ENCODE measurements at regions not wholly inside any gene's neighbourhood (a gene's known extent, or its start where the extent isn't known, plus 50 kb on each side); places are given as distances from the start of the nearest gene placed in this dataset.
A peak's percentile ranks its signal among the peaks of the same experiment; 100 is the strongest.

DNA sequence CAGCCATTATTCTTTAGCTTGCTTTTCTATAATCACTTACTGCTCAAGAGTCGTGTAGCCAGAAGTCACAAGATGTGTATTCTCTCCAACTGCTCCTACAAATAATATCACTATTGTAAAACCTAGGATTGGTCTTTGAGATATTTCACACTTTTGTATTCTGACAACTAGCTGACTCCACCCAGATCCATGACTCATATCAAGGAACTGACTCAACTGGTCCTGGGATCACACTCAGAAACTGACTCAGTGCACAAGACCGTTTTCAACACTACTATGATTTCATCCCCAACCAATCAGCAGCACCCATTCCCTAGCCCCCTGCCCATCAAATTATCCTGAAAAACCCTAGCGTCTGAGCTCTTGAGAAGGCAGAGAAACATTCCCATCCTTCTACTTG is 56.5 kb upstream of the ORC5 start:
- ATAC-seq, result no peak
- 83% methylated on average over 3 of the region's 3 CpGs for WGBS (ENCODE audit: insufficient coverage)

DNA sequence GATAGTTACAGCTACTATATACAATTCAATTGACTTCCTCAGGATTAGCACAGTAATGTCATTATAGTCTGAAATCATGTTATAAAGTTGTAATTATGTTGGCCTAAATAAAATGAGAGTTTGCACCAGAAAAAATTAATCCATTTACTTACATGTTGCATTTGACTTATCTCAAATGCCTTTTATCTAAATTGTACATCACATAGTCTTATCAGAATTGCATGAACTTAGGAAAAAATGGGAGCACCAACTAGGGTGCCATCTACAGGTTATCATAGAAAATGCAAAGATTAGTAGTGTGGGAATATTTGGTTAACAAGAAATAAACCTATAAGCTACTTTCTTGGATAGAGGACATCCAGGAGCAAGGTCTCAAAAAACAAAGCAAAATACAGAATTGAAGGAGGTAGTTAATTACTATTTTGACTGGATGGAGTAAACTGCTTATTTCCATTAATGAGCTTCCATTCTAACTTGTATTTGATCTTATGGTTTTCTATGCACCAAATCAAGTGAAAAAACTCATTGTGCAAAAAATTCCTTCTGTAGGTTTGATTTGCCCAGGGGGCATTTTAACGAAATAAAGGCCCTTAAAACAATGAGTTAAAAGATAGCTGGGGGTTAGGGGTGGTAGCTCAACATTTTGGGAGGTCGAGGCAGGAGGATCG is 60.0 kb upstream of the ORC5 start:
- H3K27ac Mint-ChIP-seq, result no peak overlapping the region
- intact Hi-C loops (cut with micrococcal nuclease), result no loop called here
- Histone ChIP-seq H3K4me3 (ENCODE audit: low read length) (no peak overlapping the region), H3K27me3 (ENCODE audit: control insufficient read depth, insufficient read depth, low read length) (peaks cover 3% of the 10 kb centered on the region), H3K27ac (ENCODE audit: low read length) (no peak overlapping the region), H3K4me1 (ENCODE audit: control insufficient read depth, insufficient read depth, low read length) (no peaks in the 10 kb centered on the region), H3K9me3 (ENCODE audit: control insufficient read depth, insufficient read depth, low read length) (peaks cover 5% of the 10 kb centered on the region), H3K36me3 (ENCODE audit: control insufficient read depth, insufficient read depth, low read length) (no peaks in the 10 kb centered on the region)
- peaks cover 3 to 9% of the 10 kb centered on the region in 2 donors for H3K9me3 Mint-ChIP-seq
- H3K4me1 Mint-ChIP-seq, result no peaks in the 10 kb centered on the region
- no peak for ATAC-seq
- DNase-seq, result peak in 1 of 2 donors; percentile 3
- peaks cover 6 to 8% of the 10 kb centered on the region in 2 donors for H3K27me3 Mint-ChIP-seq (ENCODE audit: low read depth in 2 of 2)
- H3K36me3 Mint-ChIP-seq, result no peaks in the 10 kb centered on the region
- WGBS (ENCODE audit: insufficient coverage), result 31% methylated on average over 1 of the region's 3 CpGs
- TF ChIP-seq, protein P1, sequence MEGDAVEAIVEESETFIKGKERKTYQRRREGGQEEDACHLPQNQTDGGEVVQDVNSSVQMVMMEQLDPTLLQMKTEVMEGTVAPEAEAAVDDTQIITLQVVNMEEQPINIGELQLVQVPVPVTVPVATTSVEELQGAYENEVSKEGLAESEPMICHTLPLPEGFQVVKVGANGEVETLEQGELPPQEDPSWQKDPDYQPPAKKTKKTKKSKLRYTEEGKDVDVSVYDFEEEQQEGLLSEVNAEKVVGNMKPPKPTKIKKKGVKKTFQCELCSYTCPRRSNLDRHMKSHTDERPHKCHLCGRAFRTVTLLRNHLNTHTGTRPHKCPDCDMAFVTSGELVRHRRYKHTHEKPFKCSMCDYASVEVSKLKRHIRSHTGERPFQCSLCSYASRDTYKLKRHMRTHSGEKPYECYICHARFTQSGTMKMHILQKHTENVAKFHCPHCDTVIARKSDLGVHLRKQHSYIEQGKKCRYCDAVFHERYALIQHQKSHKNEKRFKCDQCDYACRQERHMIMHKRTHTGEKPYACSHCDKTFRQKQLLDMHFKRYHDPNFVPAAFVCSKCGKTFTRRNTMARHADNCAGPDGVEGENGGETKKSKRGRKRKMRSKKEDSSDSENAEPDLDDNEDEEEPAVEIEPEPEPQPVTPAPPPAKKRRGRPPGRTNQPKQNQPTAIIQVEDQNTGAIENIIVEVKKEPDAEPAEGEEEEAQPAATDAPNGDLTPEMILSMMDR (IDR thresholded peaks at IDR 0.05), result no peak
- H3K4me3 Mint-ChIP-seq, result no peak overlapping the region

More for the DNA sequence above, 56.5 kb upstream of the ORC5 start:
- Mint-ChIP-seq H3K4me1 (no peaks in the 10 kb centered on the region), H3K27ac (no peak overlapping the region), H3K9me3 (peaks cover 3 to 9% of the 10 kb centered on the region in 2 donors), H3K4me3 (no peak overlapping the region), H3K36me3 (no peaks in the 10 kb centered on the region), H3K27me3 (ENCODE audit: low read depth in 2 of 2) (peaks cover 11 to 13% of the 10 kb centered on the region in 2 donors)
- TF ChIP-seq, protein P1 (IDR thresholded peaks at IDR 0.05), result no peak
- H3K27ac ChIP-seq (ENCODE audit: low read length), result no peak overlapping the region
- H3K36me3 ChIP-seq (ENCODE audit: control insufficient read depth, insufficient read depth, low read length), result no peaks in the 10 kb centered on the region
- no peak for DNase-seq
- intact Hi-C loops (cut with micrococcal nuclease), result no loop called here
- H3K27me3 ChIP-seq (ENCODE audit: control insufficient read depth, insufficient read depth, low read length), result peaks cover 5% of the 10 kb centered on the region
- peaks cover 5% of the 10 kb centered on the region for H3K9me3 ChIP-seq (ENCODE audit: control insufficient read depth, insufficient read depth, low read length)
- H3K4me1 ChIP-seq (ENCODE audit: control insufficient read depth, insufficient read depth, low read length), result no peaks in the 10 kb centered on the region
- no peak overlapping the region for H3K4me3 ChIP-seq (ENCODE audit: low read length)

DNA sequence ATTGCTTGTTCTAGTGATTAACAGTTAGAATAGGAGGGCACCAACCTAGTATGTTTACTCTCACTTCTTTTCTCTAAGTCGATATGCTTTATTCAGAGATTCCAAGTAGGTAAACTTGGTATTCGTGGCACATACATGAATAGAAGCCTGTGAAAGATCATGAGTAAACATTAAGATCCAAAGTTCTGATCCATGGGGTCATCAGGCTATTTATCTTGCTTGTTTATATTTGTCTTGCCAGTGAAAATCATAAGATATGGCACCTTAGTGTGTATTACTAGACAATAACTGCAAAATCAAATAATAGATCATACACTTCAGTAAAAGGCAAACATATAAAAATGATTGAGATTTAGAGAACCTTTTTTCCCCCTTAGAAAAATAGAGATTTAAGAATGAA is 56.5 kb upstream of the LHFPL3 start:
- TF ChIP-seq, protein P1 (IDR thresholded peaks at IDR 0.05), result no peak
- H3K27ac Mint-ChIP-seq, result no peak overlapping the region
- Histone ChIP-seq H3K27ac (ENCODE audit: low read length) (no peak overlapping the region), H3K9me3 (ENCODE audit: control insufficient read depth, insufficient read depth, low read length) (no peaks in the 10 kb centered on the region), H3K36me3 (ENCODE audit: control insufficient read depth, insufficient read depth, low read length) (no peaks in the 10 kb centered on the region), H3K4me1 (ENCODE audit: control insufficient read depth, insufficient read depth, low read length) (no peaks in the 10 kb centered on the region), H3K27me3 (ENCODE audit: control insufficient read depth, insufficient read depth, low read length) (no peaks in the 10 kb centered on the region), H3K4me3 (ENCODE audit: low read length) (no peak overlapping the region)
- no peaks in the 10 kb centered on the region for H3K4me1 Mint-ChIP-seq
- H3K9me3 Mint-ChIP-seq, result peaks cover 3 to 9% of the 10 kb centered on the region in 2 donors
- ATAC-seq, result no peak
- WGBS (ENCODE audit: insufficient coverage), result 86% methylated on average over 2 of the region's 2 CpGs
- H3K27me3 Mint-ChIP-seq (ENCODE audit: low read depth in 2 of 2), result peaks cover 0 to 8% of the 10 kb centered on the region in 2 donors
- H3K4me3 Mint-ChIP-seq, result no peak overlapping the region
- intact Hi-C loops (cut with micrococcal nuclease), result no loop called here
- DNase-seq, result no peak
- H3K36me3 Mint-ChIP-seq, result no peaks in the 10 kb centered on the region
